AG04449 (cell line): ENCODE measurements at regions not wholly inside any gene's neighbourhood (a gene's known extent, or its start where the extent isn't known, plus 50 kb on each side); places are given as distances from the start of the nearest gene placed in this dataset.
"Not testable (repeated sequence)": the region's sequence is repeated elsewhere in the genome, so short reads cannot be mapped to it uniquely, and the experiment has no call there.

Source experiments
- CTCF ChIA-PET: fragments of 350-600 bp; formaldehyde crosslinking; extraction: SDS; loops from one replicate; lab custom pipeline; 2021; ENCODE audit warnings: antibody characterized with exemption; lab: Yijun Ruan, JAX
- POLR2A ChIA-PET: fragments of 400-600, 350-600 bp; formaldehyde crosslinking; extraction: SDS; loops from one replicate; lab custom pipeline; 2020; ENCODE audit warnings: antibody characterized with exemption, inconsistent platforms; lab: Yijun Ruan, JAX
- DNase-seq: peaks from one replicate; pipeline ENCODE4 v3.0.0-alpha.2; 2010; ENCODE audit warnings: low read depth, low spot score
- H3K4me3 ChIP-seq: 2 replicates; pipeline ENCODE4 v1.5.1; 2011; ENCODE audit warnings: low read depth, mild to moderate bottlenecking, control low read depth, low read length
- TF ChIP-seq, protein P1 (sequence below): IDR thresholded peaks from one replicate; pipeline ENCODE4 v1.5.1; 2011; ENCODE audit warnings: mild to moderate bottlenecking, moderate library complexity, low read length, control low read depth, inconsistent platforms; ENCODE audit not compliant: insufficient read depth; ENCODE audit errors: missing control alignments

DNA sequence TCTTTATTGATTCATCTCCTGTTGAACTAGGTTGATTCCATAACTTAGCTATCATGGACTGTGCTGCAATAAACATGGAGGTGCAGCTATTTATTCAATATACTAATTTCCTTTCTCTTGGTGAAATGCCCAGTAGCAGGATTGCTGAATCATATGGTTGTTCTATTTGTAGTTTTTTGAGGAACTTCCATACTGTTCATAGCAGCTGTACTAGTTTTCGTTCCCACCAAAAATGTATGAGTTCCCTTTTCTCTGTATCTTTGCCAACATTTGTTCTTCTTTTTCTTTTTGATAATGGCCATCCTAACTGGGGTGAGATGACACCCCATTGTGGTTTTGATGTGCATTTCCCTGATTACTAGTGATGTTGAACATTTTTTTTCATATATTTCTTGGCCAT is 87.2 kb upstream of the NAV2 start:
- TF ChIP-seq, protein P1, sequence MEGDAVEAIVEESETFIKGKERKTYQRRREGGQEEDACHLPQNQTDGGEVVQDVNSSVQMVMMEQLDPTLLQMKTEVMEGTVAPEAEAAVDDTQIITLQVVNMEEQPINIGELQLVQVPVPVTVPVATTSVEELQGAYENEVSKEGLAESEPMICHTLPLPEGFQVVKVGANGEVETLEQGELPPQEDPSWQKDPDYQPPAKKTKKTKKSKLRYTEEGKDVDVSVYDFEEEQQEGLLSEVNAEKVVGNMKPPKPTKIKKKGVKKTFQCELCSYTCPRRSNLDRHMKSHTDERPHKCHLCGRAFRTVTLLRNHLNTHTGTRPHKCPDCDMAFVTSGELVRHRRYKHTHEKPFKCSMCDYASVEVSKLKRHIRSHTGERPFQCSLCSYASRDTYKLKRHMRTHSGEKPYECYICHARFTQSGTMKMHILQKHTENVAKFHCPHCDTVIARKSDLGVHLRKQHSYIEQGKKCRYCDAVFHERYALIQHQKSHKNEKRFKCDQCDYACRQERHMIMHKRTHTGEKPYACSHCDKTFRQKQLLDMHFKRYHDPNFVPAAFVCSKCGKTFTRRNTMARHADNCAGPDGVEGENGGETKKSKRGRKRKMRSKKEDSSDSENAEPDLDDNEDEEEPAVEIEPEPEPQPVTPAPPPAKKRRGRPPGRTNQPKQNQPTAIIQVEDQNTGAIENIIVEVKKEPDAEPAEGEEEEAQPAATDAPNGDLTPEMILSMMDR, result no peak
- no peak for DNase-seq
- POLR2A ChIA-PET, result no interaction called here
- CTCF ChIA-PET, result interaction anchor here (0.9 kb wide), 2 partner anchors 10 to 24 kb away, joined by 3 read pairs; no protein-coding TSS in a partner anchor
- no peak overlapping the region for H3K4me3 ChIP-seq

DNA sequence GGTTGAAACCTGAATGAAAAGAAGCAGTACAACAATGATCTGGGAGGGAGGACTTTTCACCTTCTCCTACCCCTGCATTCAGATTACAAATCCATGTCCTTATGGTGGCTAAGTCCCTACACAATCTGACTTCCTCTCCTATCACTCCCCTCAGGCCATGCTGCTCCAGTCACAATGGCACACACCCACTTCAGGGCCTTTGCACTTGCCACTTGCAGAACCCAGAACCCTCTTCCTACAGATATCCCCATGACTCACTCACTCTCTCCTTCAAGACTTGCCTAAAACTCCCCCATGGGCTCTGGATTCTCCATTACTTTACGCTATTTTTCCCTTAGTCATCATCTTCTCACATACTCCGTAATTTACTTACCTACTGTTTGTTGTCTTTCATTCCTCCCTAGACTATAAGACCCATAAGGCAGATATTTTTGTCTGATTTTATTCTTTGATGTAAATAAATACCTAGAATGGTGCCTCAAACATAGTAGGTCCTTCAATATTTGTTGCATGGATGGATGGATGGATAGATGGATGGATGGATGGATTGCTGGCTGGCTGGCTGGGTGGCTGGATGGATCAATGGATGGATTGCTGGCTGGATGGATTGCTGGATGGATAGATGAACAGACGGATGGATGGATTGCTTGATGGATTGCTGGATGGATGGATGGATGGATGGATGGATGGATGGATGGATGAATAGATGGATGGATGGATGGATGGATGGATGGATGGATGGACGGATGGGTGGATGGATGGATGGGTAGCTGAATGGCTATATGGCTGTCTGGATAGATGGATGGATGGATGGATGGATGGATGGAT is 94.7 kb upstream of the NAV2 start:
- no peak overlapping the region for H3K4me3 ChIP-seq
- POLR2A ChIA-PET, result no interaction called here
- DNase-seq, result no peak
- CTCF ChIA-PET, result no interaction called here
- TF ChIP-seq, protein P1, result no peak

DNA sequence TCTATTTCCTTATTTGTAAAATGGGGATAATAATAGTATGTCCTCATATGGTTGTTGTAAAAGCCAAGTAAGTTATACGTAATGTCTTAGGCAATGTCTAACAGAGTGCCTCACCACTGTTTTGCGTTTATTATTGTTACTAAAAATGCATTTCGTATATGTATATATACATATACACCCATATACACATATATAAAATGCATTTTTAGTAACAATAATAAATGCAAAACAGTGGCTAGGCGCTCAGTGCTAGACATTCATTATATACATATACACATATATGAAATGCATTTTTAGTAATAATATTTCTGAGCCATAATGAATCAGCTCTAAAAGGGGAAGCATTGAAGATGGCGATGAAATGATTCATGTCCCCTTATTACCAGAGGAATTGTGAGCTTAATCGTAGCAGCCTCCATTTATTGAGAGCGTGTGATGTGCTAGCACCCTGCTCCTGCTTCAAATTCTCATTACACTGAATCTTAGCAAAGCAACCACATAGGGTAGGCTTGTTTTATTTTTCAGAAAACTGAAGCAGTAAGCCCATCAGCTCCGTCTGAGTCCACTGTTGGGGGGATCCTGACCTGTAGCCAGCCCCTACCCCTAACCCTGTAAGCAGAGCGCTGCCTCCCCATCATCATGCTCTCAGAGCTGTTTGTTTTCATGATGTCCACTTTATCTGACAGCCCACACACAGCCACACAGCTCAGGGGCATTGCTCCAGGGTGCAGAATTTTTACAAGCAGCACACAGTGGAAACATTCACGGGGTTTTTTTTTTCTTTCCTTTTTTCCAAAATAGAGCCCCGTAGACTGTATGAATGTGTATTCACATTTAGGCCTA is 97.1 kb upstream of the NAV2 start:
- TF ChIP-seq, protein P1, result no peak
- H3K4me3 ChIP-seq, result no peak overlapping the region
- CTCF ChIA-PET, result interaction anchor here (0.9 to 1.4 kb wide), 2 partner anchors 9 to 127 kb away, joined by 3 to 6 read pairs; no protein-coding TSS in a partner anchor
- POLR2A ChIA-PET, result no interaction called here
- DNase-seq, result no peak

DNA sequence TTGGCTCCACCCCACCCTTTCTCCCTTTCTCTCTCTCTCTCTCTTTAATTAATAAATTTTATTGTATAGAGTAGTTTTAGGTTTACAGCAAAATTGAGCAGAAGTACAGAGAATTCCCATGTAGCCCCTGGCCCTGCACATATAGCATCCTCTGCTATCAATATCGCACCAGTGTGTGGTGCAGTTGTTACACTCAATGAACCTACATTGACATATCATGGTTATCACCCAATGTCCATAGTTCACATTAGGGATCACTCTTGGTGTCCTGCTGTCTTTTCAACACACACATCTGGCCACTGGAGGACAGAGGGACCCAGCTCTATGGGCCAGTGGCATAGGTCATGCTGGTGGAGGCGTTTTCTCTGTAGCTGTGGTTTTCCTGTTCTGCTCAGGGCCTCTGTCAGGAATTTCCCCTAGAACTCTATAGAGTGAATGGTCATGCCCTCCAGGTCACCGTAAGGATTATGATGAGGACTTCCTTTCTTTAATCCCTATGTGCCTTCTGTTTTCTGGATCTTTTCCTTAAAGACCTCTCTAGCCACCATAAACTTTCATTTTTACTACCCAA is 98.2 kb upstream of the NAV2 start:
- no peak for DNase-seq
- POLR2A ChIA-PET, result no interaction called here
- TF ChIP-seq, protein P1, result no peak
- H3K4me3 ChIP-seq, result no peak overlapping the region
- CTCF ChIA-PET, result interaction anchor here (1.4 kb wide), 1 partner anchor 128 kb away, joined by 6 read pairs; no protein-coding TSS in a partner anchor

DNA sequence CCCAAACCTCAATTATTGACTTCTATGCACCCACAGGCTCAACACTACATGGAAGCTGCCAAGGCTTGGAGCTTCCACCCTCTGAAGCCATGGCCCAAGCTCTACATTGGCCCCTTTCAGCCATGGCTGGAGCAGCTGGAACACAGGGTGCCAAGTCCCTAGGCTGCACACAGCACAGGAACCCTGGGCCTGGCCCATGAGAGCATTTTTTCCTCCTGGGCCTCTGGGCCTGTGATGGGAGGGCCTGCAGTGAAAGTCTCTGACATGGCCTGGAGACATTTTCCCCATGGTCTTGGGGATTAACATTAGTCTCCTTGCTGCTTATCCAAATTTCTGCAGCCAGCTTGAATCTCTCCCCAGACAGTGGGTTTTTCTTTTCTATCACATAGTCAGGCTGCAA is 100.6 kb upstream of the NAV2 start:
- DNase-seq, POLR2A ChIA-PET, CTCF ChIA-PET, H3K4me3 ChIP-seq: not testable (repeated sequence)

DNA sequence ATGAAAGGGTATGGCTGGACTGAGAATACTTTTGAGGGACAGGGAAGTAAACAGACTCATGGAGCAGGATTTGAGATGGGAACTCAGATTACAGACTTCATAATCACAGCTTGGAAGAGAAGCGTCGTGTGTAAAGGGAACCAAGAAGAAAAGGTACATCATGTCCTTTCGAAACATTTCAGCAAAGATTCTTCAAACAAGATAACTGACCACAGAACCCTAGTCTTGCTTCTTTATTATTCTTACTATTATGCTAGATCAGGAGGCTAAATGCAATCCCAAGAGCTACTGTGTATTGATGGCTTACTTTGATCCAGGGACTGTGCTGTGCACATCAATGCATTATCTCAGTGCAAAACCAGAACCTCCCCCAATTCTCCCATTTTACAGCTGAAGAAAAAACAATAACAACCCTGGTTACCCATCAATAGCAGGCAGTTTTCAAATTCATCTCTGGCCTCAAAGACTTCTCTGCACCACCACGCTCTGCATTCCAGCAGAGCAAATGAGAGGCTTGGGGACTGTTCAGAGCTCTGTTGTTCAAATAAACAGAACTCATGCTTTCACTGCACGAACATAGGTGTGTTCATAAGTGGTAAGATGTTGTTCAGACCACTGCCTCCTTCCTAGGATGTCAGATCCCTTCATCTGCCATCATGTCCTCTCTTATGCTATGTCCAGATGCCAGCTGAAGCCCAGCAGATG is 104.8 kb upstream of the NAV2 start:
- TF ChIP-seq, protein P1, result no peak
- no peak for DNase-seq
- no peak overlapping the region for H3K4me3 ChIP-seq
- CTCF ChIA-PET, result interaction anchor here (1.4 to 1.7 kb wide), 2 partner anchors 11 to 280 kb away, joined by 3 to 5 read pairs; no protein-coding TSS in a partner anchor
- POLR2A ChIA-PET, result no interaction called here
